ENCODE measurements at regions not wholly inside any gene's neighbourhood (a gene's known extent, or its start where the extent isn't known, plus 50 kb on each side); places are given as distances from the start of the nearest gene placed in this dataset.
"Not testable (repeated sequence)": the region's sequence is repeated elsewhere in the genome, so short reads cannot be mapped to it uniquely, and the experiment has no call there.

GRCh38 chrX:73932522-73932921 is 80.0 kb upstream of the XIST start:
- no peak overlapping the region for H3K27ac ChIP-seq
- no peaks in the 10 kb centered on the region for H3K27me3 ChIP-seq
- no peaks in the 10 kb centered on the region for H3K4me1 ChIP-seq
- TF ChIP-seq POLR2A (IDR thresholded peaks at IDR 0.05) (no peak), CTCF (IDR thresholded peaks at IDR 0.05) (no peak)
- H3K9me3 ChIP-seq = no peaks in the 10 kb centered on the region
- DNase-seq = no peak
- no peak overlapping the region for H3K4me3 ChIP-seq
- H3K36me3 ChIP-seq = no peaks in the 10 kb centered on the region

GRCh38 chrX:73930300-73930699 is 77.8 kb upstream of the XIST start:
- Histone ChIP-seq H3K27ac (no peak overlapping the region), H3K36me3 (no peaks in the 10 kb centered on the region), H3K9me3 (no peaks in the 10 kb centered on the region), H3K4me3 (no peak overlapping the region), H3K4me1 (no peaks in the 10 kb centered on the region), H3K27me3 (no peaks in the 10 kb centered on the region)
- TF ChIP-seq POLR2A (IDR thresholded peaks at IDR 0.05) = no peak
- TF ChIP-seq CTCF (IDR thresholded peaks at IDR 0.05) = no peak
- no peak for DNase-seq

GRCh38 chrX:73922856-73923455 is 70.4 kb upstream of the XIST start:
- H3K4me1 ChIP-seq = no peaks in the 10 kb centered on the region
- no peak overlapping the region for H3K4me3 ChIP-seq
- no peaks in the 10 kb centered on the region for H3K27me3 ChIP-seq
- DNase-seq = no peak
- H3K27ac ChIP-seq = no peak overlapping the region
- TF ChIP-seq POLR2A (IDR thresholded peaks at IDR 0.05) (no peak), CTCF (IDR thresholded peaks at IDR 0.05) (no peak)
- no peaks in the 10 kb centered on the region for H3K9me3 ChIP-seq
- no peaks in the 10 kb centered on the region for H3K36me3 ChIP-seq

GRCh38 chrX:73916931-73917667 is 64.6 kb upstream of the XIST start:
- H3K36me3 ChIP-seq = no peaks in the 10 kb centered on the region
- no peak overlapping the region for H3K27ac ChIP-seq
- no peak for DNase-seq
- H3K4me3 ChIP-seq = no peak overlapping the region
- TF ChIP-seq CTCF (IDR thresholded peaks at IDR 0.05) (no peak), POLR2A (IDR thresholded peaks at IDR 0.05) (no peak)
- H3K4me1 ChIP-seq = no peaks in the 10 kb centered on the region
- no peaks in the 10 kb centered on the region for H3K9me3 ChIP-seq
- no peaks in the 10 kb centered on the region for H3K27me3 ChIP-seq

- Histone ChIP-seq H3K4me3 (no peak overlapping the region), H3K27me3 (no peaks in the 10 kb centered on the region), H3K36me3 (no peaks in the 10 kb centered on the region), H3K4me1 (no peaks in the 10 kb centered on the region), H3K27ac (no peak overlapping the region), H3K9me3 (no peaks in the 10 kb centered on the region)
- TF ChIP-seq CTCF (IDR thresholded peaks at IDR 0.05) = no peak
- no peak for TF ChIP-seq POLR2A (IDR thresholded peaks at IDR 0.05)
- DNase-seq = no peak
Measured at GRCh38 chrX:73916489-73916888, 64.0 kb upstream of the XIST start.

- H3K36me3 ChIP-seq, H3K4me1 ChIP-seq, H3K4me3 ChIP-seq, H3K9me3 ChIP-seq, H3K27me3 ChIP-seq, H3K27ac ChIP-seq, DNase-seq: not testable (repeated sequence)
Measured at GRCh38 chrX:73914792-73915191, 62.3 kb upstream of the XIST start.
